ENCODE measurements at regions not wholly inside any gene's neighbourhood (a gene's known extent, or its start where the extent isn't known, plus 50 kb on each side); places are given as distances from the start of the nearest gene placed in this dataset.

- no peak for DNase-seq (ENCODE audit: low spot score)
- no peak for ATAC-seq
- intact Hi-C loops (cut with DNase I), result no loop called here
Measured at GRCh38 chr10:2633630-2634029, 433.7 kb upstream of the PFKP start.

DNA sequence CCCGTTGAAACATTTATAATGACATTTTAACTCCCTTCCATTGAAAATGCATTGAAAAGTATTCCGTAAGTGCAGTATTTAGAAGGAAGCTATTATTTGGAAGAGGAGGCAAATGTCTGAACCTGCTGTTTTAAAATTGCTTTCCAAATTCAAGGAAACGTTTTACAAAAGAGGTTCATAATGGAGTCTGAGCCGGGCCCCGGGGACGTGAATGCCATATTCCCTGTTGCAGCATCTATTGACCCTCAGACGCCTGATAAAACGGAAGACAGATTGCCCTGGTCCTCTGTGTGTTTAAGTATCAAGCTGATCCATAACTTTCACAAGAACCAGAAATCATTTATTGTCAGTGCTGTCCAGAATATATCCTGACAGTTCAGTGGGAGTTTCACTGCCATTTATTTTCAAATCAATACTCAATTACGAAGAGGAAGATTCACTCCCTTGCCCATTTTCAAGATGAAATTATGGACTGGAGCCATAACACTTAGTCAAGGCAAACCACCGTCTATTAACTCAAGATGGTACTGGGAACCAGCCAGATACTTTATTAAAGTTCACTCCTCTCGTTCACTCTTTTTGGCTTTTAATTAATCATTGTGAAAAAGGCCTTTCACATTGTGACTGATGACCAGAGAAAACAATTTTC lies 435.7 kb upstream of the PFKP start:
- DNase-seq (ENCODE audit: low spot score) (no peak), ATAC-seq (no peak)
- intact Hi-C loops (cut with DNase I), result no loop called here

- intact Hi-C loops (cut with DNase I), result no loop called here
- ATAC-seq (no peak), DNase-seq (ENCODE audit: low spot score) (no peak)
Measured at GRCh38 chr10:2628705-2629104, 438.6 kb upstream of the PFKP start.

GRCh38 chr10:2627969-2628368 lies 439.4 kb upstream of the PFKP start:
- no peak for DNase-seq (ENCODE audit: low spot score)
- intact Hi-C loops (cut with DNase I), result no loop called here

GRCh38 chr10:2625094-2625493 lies 442.3 kb upstream of the PFKP start:
- intact Hi-C loops (cut with DNase I), result no loop called here
- ATAC-seq, result no peak
- no peak for DNase-seq (ENCODE audit: low spot score)

More at GRCh38 chr10:2627969-2628368, 439.4 kb upstream of the PFKP start:
- ATAC-seq, result no peak

- no peak for DNase-seq (ENCODE audit: low spot score)
- no peak for ATAC-seq
- intact Hi-C loops (cut with DNase I), result no loop called here
Measured at GRCh38 chr10:2623675-2624274, 443.6 kb upstream of the PFKP start.

- no peak for ATAC-seq
- DNase-seq (ENCODE audit: low spot score), result no peak
- intact Hi-C loops (cut with DNase I), result no loop called here
Measured at GRCh38 chr10:2620827-2621521, 446.4 kb upstream of the PFKP start.

GRCh38 chr10:2619916-2620315 lies 447.4 kb upstream of the PFKP start:
- DNase-seq (ENCODE audit: low spot score) (no peak), ATAC-seq (no peak)
- intact Hi-C loops (cut with DNase I), result no loop called here

- intact Hi-C loops (cut with DNase I), result no loop called here
- no peak for ATAC-seq
- DNase-seq (ENCODE audit: low spot score), result no peak
Measured at GRCh38 chr10:2619472-2619871, 447.9 kb upstream of the PFKP start.

DNA sequence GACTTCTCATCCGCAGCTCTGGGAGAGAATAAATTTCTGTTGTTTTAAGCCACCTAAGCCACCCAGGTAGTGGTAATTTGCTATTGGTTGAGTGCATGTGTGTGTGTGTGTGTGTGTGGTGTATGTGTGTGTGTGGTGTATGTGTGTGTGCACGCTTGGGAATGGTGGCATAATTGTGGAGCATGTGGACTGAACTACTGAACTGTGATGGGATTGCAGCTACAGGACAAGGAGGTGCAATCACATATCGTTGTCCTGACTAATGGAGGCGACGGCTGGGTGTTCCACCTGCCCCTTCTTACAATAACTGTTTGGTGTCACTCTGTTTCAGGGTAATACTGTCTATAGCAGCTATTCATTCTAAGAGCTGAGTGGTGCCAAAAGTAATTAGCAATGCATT lies 448.7 kb upstream of the PFKP start:
- DNase-seq (ENCODE audit: low spot score) (no peak), ATAC-seq (no peak)
- intact Hi-C loops (cut with DNase I), result no loop called here

GRCh38 chr10:2616215-2616614 lies 451.1 kb upstream of the PFKP start:
- ATAC-seq (no peak), DNase-seq (ENCODE audit: low spot score) (no peak)
- intact Hi-C loops (cut with DNase I), result no loop called here

- DNase-seq (ENCODE audit: low spot score), result no peak
- no peak for ATAC-seq
- intact Hi-C loops (cut with DNase I), result no loop called here
Measured at GRCh38 chr10:2611603-2612002, 455.7 kb upstream of the PFKP start.

- ATAC-seq, result no peak
- intact Hi-C loops (cut with DNase I), result no loop called here
- DNase-seq (ENCODE audit: low spot score), result no peak
Measured at GRCh38 chr10:2610946-2611345, 456.4 kb upstream of the PFKP start.

DNA sequence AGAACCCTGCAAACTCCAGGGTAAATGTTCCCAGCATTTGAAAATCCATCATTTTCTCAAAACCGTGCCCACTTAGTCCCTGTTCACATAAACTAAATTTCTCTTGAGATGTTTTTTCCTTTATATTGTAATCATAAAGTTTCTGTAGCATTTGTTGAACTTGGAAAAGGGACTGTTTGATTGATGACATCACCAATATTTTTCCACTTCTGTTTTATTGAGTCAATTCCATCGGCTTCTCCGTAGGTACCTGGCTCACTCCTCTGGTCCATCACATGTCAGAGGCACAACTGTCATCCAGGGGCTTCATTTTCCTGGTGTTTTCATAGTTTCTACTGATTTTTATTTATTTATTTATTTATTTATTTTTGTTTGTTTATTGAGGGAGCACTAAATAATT lies 462.5 kb upstream of the PFKP start:
- ATAC-seq (no peak), DNase-seq (ENCODE audit: low spot score) (no peak)
- intact Hi-C loops (cut with DNase I), result no loop called here

GRCh38 chr10:2599571-2599970 lies 467.8 kb upstream of the PFKP start:
- ATAC-seq (no peak), DNase-seq (ENCODE audit: low spot score) (no peak)
- intact Hi-C loops (cut with DNase I), result no loop called here

DNA sequence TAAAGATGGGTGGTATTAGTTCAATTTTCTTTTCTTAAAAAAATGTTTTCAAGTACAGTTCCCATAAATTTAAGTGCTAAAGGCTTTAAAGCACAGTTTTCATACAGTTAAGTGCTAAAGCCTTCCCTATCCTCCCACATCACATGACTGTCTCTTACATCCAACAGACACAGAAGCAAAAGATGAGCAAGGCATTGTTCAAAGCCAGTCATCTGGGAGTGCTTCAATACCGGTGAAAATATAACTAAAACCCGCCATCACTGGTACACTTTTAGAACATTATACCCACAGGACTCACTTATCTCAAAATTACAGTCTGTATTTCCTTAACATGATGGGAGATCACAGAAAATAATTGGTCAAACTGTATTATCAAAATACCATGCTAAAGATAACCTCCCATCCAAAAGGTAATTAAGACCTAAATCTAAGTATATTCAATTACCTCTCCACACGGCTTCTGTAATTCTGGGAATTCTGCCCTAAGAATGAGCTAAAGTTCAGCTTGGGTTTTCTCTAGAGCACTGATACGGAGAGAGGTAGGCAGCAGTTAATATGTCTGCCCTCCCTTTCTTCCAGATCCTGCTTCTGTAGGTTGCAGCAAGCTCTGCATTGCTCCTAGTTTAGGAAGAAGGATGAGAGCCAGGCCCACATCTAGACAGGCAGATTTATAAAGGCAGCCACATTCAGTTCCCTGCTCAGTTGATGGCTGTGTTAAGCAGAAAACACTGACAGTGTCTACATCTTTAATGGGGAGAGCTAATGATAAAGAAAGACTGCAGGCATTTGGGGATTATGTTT lies 474.8 kb upstream of the PFKP start:
- intact Hi-C loops (cut with DNase I), result no loop called here
- DNase-seq (ENCODE audit: low spot score) (no peak), ATAC-seq (no peak)

DNA sequence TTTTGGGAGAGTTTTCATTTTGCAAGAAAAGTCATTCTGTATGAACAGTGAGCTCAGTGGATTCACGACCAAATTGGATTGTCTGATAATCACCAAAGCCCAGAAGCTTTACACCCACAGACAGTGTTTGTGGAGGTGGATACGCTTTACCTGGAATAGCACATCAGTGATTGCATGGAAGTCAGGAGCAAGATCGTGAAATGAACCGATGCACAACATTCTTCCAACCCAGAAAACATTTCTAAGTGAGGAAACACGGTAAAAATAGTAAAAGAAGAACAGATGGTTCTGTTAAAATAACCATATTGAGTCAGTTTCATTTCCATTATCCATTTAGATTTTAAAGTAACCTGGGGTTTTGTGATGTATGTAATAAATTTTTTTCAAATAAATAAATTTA lies 478.2 kb upstream of the PFKP start:
- DNase-seq (ENCODE audit: low spot score) (no peak), ATAC-seq (no peak)
- intact Hi-C loops (cut with DNase I), result no loop called here

GRCh38 chr10:2584385-2584784 lies 483.0 kb upstream of the PFKP start:
- ATAC-seq (no peak), DNase-seq (ENCODE audit: low spot score) (no peak)
- intact Hi-C loops (cut with DNase I), result no loop called here

- ATAC-seq (no peak), DNase-seq (ENCODE audit: low spot score) (no peak)
- intact Hi-C loops (cut with DNase I), result no loop called here
Measured at GRCh38 chr10:2576892-2577291, 490.5 kb upstream of the PFKP start.

DNA sequence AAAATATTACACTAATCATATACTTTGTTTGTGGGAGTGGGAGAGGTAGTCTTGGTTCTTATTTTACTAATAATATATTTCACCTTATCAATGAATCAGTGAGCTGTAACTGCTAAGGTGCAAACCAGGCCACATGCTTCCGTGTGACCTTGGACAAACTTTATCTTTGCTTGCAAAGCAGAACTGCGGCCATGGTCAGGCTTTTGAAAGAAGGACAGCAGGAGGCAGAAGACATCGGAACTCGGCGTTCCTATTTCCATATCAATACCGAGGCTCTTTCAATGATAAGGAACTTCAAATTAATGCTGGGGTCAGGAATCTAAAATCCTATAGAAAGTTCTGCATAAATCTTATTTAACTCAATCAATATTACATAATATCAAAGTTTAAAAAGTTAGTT lies 491.9 kb upstream of the PFKP start:
- no peak for ATAC-seq
- intact Hi-C loops (cut with DNase I), result no loop called here
- no peak for DNase-seq (ENCODE audit: low spot score)

All from sciatic nerve (tissue), 2 donors.